Thymus (tissue), 11 donors: ENCODE measurements at regions not wholly inside any gene's neighbourhood (a gene's known extent, or its start where the extent isn't known, plus 50 kb on each side); places are given as distances from the start of the nearest gene placed in this dataset.

ENCODE experiments used
- DNase-seq, 9 donors: peaks; one replicate each; pipeline ENCODE4 v3.0.0-alpha.2; 2013; ENCODE audit warnings: low spot score in 9 of 9, low read depth in 6 of 9, missing footprints in 1 of 9
- H3K27ac ChIP-seq, 2 donors: one replicate each; pipeline ENCODE4 v1.5.1; 2013; ENCODE audit warnings: control low read depth in 1 of 2, low read depth in 1 of 2, low read length in 1 of 2, mild to moderate bottlenecking in 1 of 2, moderate library complexity in 1 of 2
- H3K27me3 ChIP-seq, 2 donors: one replicate each; pipeline ENCODE4 v1.5.1; 2013; ENCODE audit warnings: low read length in 1 of 2; ENCODE audit not compliant: control insufficient read depth in 2 of 2, insufficient read depth in 1 of 2
- H3K36me3 ChIP-seq, 2 donors: one replicate each; pipeline ENCODE4 v1.5.1; 2013; ENCODE audit warnings: low read length in 1 of 2, mild to moderate bottlenecking in 1 of 2, moderate library complexity in 1 of 2; ENCODE audit not compliant: control insufficient read depth in 2 of 2, insufficient read depth in 2 of 2
- H3K4me1 ChIP-seq, 2 donors: one replicate each; pipeline ENCODE4 v1.5.1; 2013; ENCODE audit warnings: low read length in 2 of 2; ENCODE audit not compliant: control insufficient read depth in 2 of 2, insufficient read depth in 2 of 2
- H3K4me3 ChIP-seq, 2 donors: one replicate each; pipeline ENCODE4 v1.5.1; 2013; ENCODE audit warnings: low read length in 2 of 2, control low read depth in 1 of 2, mild to moderate bottlenecking in 1 of 2
- H3K9me3 ChIP-seq, 2 donors: one replicate each; pipeline ENCODE4 v1.5.1; 2013; ENCODE audit warnings: low read length in 1 of 2, mild to moderate bottlenecking in 1 of 2; ENCODE audit not compliant: control insufficient read depth in 2 of 2, insufficient read depth in 1 of 2
- WGBS: extraction: QIAGEN DNeasy Blood & Tissue Kit; methylation state at CpG from one replicate; pipeline ENCODE4 v1.1.7; 2013; 5-methylcytosine and 5-hydroxymethylcytosine counted together
- donor health status: healthy.

DNA sequence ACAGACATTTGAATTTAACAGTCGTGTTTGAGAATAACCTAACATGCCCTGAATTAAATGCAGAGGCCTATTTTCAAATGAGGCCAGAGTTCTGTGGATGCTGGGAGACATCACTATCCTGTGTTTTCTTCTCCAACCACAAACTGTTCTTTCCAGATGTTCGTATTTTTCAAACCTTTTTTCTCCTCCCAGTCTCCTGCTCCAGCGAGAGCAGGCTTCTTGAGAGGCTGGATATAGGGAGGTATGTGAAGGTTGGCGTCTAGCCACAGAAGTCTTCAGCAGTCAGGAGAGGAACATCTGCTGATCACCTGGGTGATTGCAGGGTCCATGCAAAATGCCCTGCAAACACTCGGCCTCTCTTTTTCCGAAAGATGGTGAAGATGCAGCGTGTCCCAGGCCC lies 126.3 kb downstream of the C11orf91 start:
- WGBS: 93% methylated on average over 7 of the region's 7 CpGs
- Histone ChIP-seq H3K9me3 (no peaks in the 10 kb centered on the region), H3K27me3 (no peaks in the 10 kb centered on the region), H3K27ac (no peak overlapping the region), H3K36me3 (no peaks in the 10 kb centered on the region), H3K4me3 (no peak overlapping the region), H3K4me1 (no peaks in the 10 kb centered on the region)
- DNase-seq: no peak

DNA sequence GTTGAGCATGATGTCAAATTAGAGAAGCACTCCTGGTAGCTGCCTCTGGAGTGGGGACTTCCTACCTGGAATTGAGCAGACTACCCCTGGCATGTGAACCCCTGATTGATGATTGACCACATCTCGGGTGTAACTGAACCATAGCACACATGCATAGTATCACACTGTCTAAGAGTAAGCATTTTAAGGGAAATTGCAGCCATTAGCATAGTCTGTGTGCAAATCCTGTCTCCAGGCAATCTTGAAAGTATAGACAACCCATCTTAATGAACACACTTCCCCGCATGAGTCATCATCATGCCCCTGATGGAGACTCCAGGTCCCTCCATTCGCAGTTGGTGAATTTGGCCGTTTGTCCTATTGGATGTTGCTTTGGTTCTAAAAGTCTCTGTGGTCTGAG lies 131.3 kb downstream of the C11orf91 start:
- Histone ChIP-seq H3K4me3 (no peak overlapping the region), H3K27me3 (no peaks in the 10 kb centered on the region), H3K9me3 (no peaks in the 10 kb centered on the region), H3K36me3 (no peaks in the 10 kb centered on the region), H3K4me1 (no peaks in the 10 kb centered on the region), H3K27ac (no peak overlapping the region)
- WGBS: 87% methylated on average over 4 of the region's 4 CpGs
- no peak for DNase-seq

GRCh38 chr11:33567004-33567403 lies 133.6 kb downstream of the C11orf91 start:
- Histone ChIP-seq H3K27ac (no peak overlapping the region), H3K27me3 (no peaks in the 10 kb centered on the region), H3K9me3 (no peaks in the 10 kb centered on the region), H3K4me3 (no peak overlapping the region), H3K4me1 (no peaks in the 10 kb centered on the region), H3K36me3 (no peaks in the 10 kb centered on the region)
- DNase-seq: no peak
- whole genome bisulfite sequencing: 96% methylated on average over 1 of the region's 1 CpG

- no peaks in the 10 kb centered on the region for H3K27me3 ChIP-seq
- no peaks in the 10 kb centered on the region for H3K36me3 ChIP-seq
- H3K4me1 ChIP-seq: no peaks in the 10 kb centered on the region
- no peak for DNase-seq
- WGBS: 82% methylated on average over 7 of the region's 7 CpGs
- H3K9me3 ChIP-seq: no peaks in the 10 kb centered on the region
- no peak overlapping the region for H3K27ac ChIP-seq
- no peak overlapping the region for H3K4me3 ChIP-seq
These were observed 135.7 kb downstream of the C11orf91 start for GRCh38 chr11:33564856-33565453.

- no peak overlapping the region for H3K27ac ChIP-seq
- 83% methylated on average over 4 of the region's 4 CpGs for WGBS
These were observed 139.9 kb downstream of the C11orf91 start for GRCh38 chr11:33560729-33561128.

GRCh38 chr11:33559567-33559966 lies 141.1 kb downstream of the C11orf91 start:
- Histone ChIP-seq H3K36me3 (no peaks in the 10 kb centered on the region), H3K4me1 (no peaks in the 10 kb centered on the region), H3K4me3 (no peak overlapping the region), H3K9me3 (no peaks in the 10 kb centered on the region), H3K27me3 (no peaks in the 10 kb centered on the region), H3K27ac (no peak overlapping the region)
- DNase-seq: no peak
- 95% methylated on average over 11 of the region's 11 CpGs for WGBS

More at GRCh38 chr11:33560729-33561128, 139.9 kb downstream of the C11orf91 start:
- Histone ChIP-seq H3K9me3 (no peaks in the 10 kb centered on the region), H3K4me1 (no peaks in the 10 kb centered on the region), H3K4me3 (no peak overlapping the region), H3K36me3 (no peaks in the 10 kb centered on the region), H3K27me3 (no peaks in the 10 kb centered on the region)
- DNase-seq: no peak

GRCh38 chr11:33558097-33558496 lies 142.5 kb downstream of the C11orf91 start:
- Histone ChIP-seq H3K4me1 (no peaks in the 10 kb centered on the region), H3K4me3 (no peak overlapping the region), H3K36me3 (no peaks in the 10 kb centered on the region), H3K9me3 (no peaks in the 10 kb centered on the region), H3K27me3 (no peaks in the 10 kb centered on the region), H3K27ac (no peak overlapping the region)
- no peak for DNase-seq
- 85% methylated on average over 7 of the region's 7 CpGs for WGBS

GRCh38 chr11:33557201-33557600 lies 143.4 kb downstream of the C11orf91 start:
- Histone ChIP-seq H3K4me3 (no peak overlapping the region), H3K27me3 (no peaks in the 10 kb centered on the region), H3K27ac (no peak overlapping the region), H3K4me1 (no peaks in the 10 kb centered on the region), H3K36me3 (no peaks in the 10 kb centered on the region), H3K9me3 (no peaks in the 10 kb centered on the region)
- WGBS: 37% methylated on average over 1 of the region's 1 CpG
- no peak for DNase-seq

GRCh38 chr11:33554219-33554618 lies 146.4 kb downstream of the C11orf91 start:
- Histone ChIP-seq H3K27ac (no peak overlapping the region), H3K9me3 (no peaks in the 10 kb centered on the region), H3K4me1 (no peaks in the 10 kb centered on the region), H3K36me3 (no peaks in the 10 kb centered on the region), H3K4me3 (no peak overlapping the region), H3K27me3 (peaks cover 0 to 3% of the 10 kb centered on the region in 2 donors)
- no peak for DNase-seq
- 92% methylated on average over 7 of the region's 7 CpGs for WGBS

- H3K36me3 ChIP-seq: no peaks in the 10 kb centered on the region
- 8% methylated on average over 1 of the region's 1 CpG for WGBS
- no peak overlapping the region for H3K27ac ChIP-seq
These were observed 147.1 kb downstream of the C11orf91 start for GRCh38 chr11:33553486-33553885.

More at GRCh38 chr11:33553486-33553885, 147.1 kb downstream of the C11orf91 start:
- no peaks in the 10 kb centered on the region for H3K4me1 ChIP-seq
- H3K27me3 ChIP-seq: peaks cover 0 to 3% of the 10 kb centered on the region in 2 donors
- no peaks in the 10 kb centered on the region for H3K9me3 ChIP-seq
- DNase-seq: no peak
- no peak overlapping the region for H3K4me3 ChIP-seq
